SU-DHL-6 (cell line): ENCODE measurements at regions not wholly inside any gene's neighbourhood (a gene's known extent, or its start where the extent isn't known, plus 50 kb on each side); places are given as distances from the start of the nearest gene placed in this dataset.

Source experiments
- H2AFZ ChIP-seq: fragments of 200-600 bp; sonication (generic); 2 replicates; pipeline ENCODE4 v1.6.1; 2014; ENCODE audit warnings: low read depth, mild to moderate bottlenecking, moderate library complexity, mixed read lengths, antibody characterized with exemption, low read length; ENCODE audit not compliant: severe bottlenecking
- H3F3A ChIP-seq: fragments of 200-600 bp; shearing (Covaris generic); 2 replicates; pipeline ENCODE4 v1.6.0; 2016; ENCODE audit warnings: antibody characterized with exemption, mild to moderate bottlenecking; ENCODE audit not compliant: insufficient read depth
- H3K27ac ChIP-seq: fragments of 200-600 bp; sonication (generic); 2 replicates; pipeline ENCODE4 v1.5.1; 2016; ENCODE audit warnings: low read depth, mild to moderate bottlenecking, low read length, moderate library complexity, mixed read lengths
- H3K27me3 ChIP-seq: fragments of 200-600 bp; sonication (generic), shearing (Covaris generic); 2 replicates; pipeline ENCODE4 v1.6.0; 2014; ENCODE audit warnings: mild to moderate bottlenecking, low read length
- H3K36me3 ChIP-seq: fragments of 200-600 bp; sonication (generic); 2 replicates; pipeline ENCODE4 v1.6.1; 2014; ENCODE audit warnings: mild to moderate bottlenecking, low read length, mixed read lengths
- H3K4me2 ChIP-seq: fragments of 300-600, 200-600 bp; shearing (Covaris generic), sonication (generic); 2 replicates; pipeline ENCODE4 v1.6.0; 2014; ENCODE audit warnings: low read length, low read depth, mild to moderate bottlenecking; ENCODE audit not compliant: poor library complexity, severe bottlenecking
- H3K4me3 ChIP-seq: fragments of 200-600 bp; sonication (generic); 2 replicates; pipeline ENCODE4 v1.5.1; 2014; ENCODE audit warnings: antibody characterized with exemption, low read length, mild to moderate bottlenecking, mixed read lengths; ENCODE audit not compliant: insufficient read depth, poor library complexity, severe bottlenecking
- H3K79me2 ChIP-seq: fragments of 200-600 bp; sonication (generic); 2 replicates; pipeline ENCODE4 v1.6.1; 2014; ENCODE audit warnings: mild to moderate bottlenecking, low read length, moderate library complexity; ENCODE audit not compliant: insufficient read depth
- H3K9ac ChIP-seq: fragments of 200-600 bp; sonication (generic); 2 replicates; pipeline ENCODE4 v1.7.0; 2014; ENCODE audit warnings: mild to moderate bottlenecking, low read length
- H3K9me2 ChIP-seq: fragments of 200-600 bp; sonication (generic); replicated peaks from 2 replicates; pipeline ENCODE4 v1.6.1; 2014; ENCODE audit warnings: low read length; ENCODE audit not compliant: insufficient read depth
- H3K9me3 ChIP-seq: fragments of 200-600 bp; sonication (generic); 2 replicates; pipeline ENCODE4 v1.6.1; 2014; ENCODE audit warnings: low read length, mixed read lengths; ENCODE audit not compliant: insufficient read depth
- H4K20me1 ChIP-seq: fragments of 200-600 bp; sonication (generic); 2 replicates; pipeline ENCODE4 v1.6.1; 2014; ENCODE audit warnings: low read depth, mild to moderate bottlenecking, antibody characterized with exemption, low read length, moderate library complexity, mixed read lengths
- EZH2phosphoT487 ChIP-seq: fragments of 200-600 bp; sonication (generic), shearing (Covaris generic); conservative IDR thresholded peaks from 2 replicates; pipeline ENCODE4 v1.6.1; 2018; ENCODE audit warnings: mild to moderate bottlenecking, antibody characterized with exemption, low read length, moderate library complexity, mixed read lengths
- TF ChIP-seq, protein P1 (sequence below): fragments of 200-600 bp; sonication (generic); IDR thresholded peaks from one replicate; pipeline ENCODE4 v1.5.1; 2017; ENCODE audit warnings: antibody characterized with exemption, mild to moderate bottlenecking, low read length, moderate library complexity; ENCODE audit not compliant: insufficient read depth, poor library complexity, severe bottlenecking

DNA sequence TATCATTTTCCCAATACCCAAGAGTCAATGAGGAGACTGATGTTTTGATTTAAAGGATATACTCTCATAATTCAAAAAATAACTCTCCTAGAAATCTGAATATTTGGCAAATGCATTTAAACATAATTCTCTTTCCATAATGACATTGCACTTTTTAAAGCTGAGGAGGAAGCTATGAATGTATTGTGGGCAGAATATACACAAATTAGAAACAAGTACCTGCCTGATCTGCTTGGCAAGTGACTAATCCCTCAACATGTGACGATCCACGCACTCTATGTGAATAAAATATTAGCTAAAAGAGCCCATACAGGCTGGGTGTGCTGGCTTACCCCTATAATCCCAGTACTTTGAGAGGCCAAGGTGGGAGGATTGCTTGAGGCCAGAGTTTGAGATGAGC, 88.3 kb upstream of the CCDC28A start:
- Histone ChIP-seq H3K9ac (no peak overlapping the region), H3K27ac (no peak overlapping the region), H3K4me2 (no peak overlapping the region), H3K36me3 (no peaks in the 10 kb centered on the region), H3K4me3 (no peak overlapping the region), H3K9me3 (no peaks in the 10 kb centered on the region), H3K27me3 (no peaks in the 10 kb centered on the region), H3K9me2 (no peaks in the 10 kb centered on the region), H3K79me2 (no peaks in the 10 kb centered on the region), H4K20me1 (no peaks in the 10 kb centered on the region), H2AFZ (no peak overlapping the region), H3F3A (no peaks in the 10 kb centered on the region)
- TF ChIP-seq, protein P1, sequence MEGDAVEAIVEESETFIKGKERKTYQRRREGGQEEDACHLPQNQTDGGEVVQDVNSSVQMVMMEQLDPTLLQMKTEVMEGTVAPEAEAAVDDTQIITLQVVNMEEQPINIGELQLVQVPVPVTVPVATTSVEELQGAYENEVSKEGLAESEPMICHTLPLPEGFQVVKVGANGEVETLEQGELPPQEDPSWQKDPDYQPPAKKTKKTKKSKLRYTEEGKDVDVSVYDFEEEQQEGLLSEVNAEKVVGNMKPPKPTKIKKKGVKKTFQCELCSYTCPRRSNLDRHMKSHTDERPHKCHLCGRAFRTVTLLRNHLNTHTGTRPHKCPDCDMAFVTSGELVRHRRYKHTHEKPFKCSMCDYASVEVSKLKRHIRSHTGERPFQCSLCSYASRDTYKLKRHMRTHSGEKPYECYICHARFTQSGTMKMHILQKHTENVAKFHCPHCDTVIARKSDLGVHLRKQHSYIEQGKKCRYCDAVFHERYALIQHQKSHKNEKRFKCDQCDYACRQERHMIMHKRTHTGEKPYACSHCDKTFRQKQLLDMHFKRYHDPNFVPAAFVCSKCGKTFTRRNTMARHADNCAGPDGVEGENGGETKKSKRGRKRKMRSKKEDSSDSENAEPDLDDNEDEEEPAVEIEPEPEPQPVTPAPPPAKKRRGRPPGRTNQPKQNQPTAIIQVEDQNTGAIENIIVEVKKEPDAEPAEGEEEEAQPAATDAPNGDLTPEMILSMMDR: no peak
- TF ChIP-seq EZH2phosphoT487: no peak

DNA sequence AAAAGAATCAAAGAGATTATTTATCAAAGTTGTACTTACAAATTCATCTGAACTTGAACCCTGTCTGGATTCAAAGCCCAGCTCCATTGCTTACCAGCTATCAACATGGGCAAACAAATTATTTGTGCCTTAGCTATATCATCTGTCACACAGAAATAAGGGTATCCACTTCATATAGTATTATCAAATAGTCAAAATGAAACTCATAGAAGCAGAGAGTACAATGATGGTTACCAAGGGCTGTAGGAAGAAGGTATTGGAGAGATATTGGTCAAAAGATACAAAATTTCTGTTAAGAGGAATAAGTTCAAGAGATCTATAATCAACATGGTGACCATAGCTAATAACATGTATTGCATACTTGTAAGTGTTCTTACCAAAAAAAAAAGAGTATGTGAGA, 87.8 kb upstream of the CCDC28A start:
- H3K9me2 ChIP-seq: no peaks in the 10 kb centered on the region
- no peak overlapping the region for H3K9ac ChIP-seq
- H3F3A ChIP-seq: no peaks in the 10 kb centered on the region
- H3K9me3 ChIP-seq: no peaks in the 10 kb centered on the region
- H3K4me3 ChIP-seq: no peak overlapping the region
- H3K4me2 ChIP-seq: no peak overlapping the region
- H3K36me3 ChIP-seq: no peaks in the 10 kb centered on the region
- H3K27me3 ChIP-seq: no peaks in the 10 kb centered on the region
- H3K79me2 ChIP-seq: no peaks in the 10 kb centered on the region
- H2AFZ ChIP-seq: no peak overlapping the region
- no peaks in the 10 kb centered on the region for H4K20me1 ChIP-seq
- TF ChIP-seq, protein P1: no peak
- TF ChIP-seq EZH2phosphoT487: no peak
- no peak overlapping the region for H3K27ac ChIP-seq

DNA sequence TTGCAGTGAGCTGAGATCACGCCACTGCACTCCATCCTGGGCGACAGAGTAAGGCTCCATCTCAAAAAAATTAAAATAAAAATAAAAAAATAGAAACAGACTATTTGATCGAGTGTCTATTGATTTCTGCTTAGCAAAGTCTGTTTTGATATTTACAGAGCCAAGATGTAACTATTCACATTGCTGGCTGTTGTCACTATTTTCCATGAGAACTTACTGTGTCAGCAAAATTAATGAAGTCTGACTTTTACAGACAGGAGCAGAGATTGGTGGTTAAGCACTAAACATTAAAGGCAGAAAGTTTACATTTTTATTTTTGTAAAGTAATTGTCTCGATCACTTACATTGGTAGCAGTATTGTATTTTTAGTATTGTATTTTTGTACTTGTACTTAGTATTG, 85.0 kb upstream of the CCDC28A start:
- H3K4me2 ChIP-seq: no peak overlapping the region
- H3K9me3 ChIP-seq: no peaks in the 10 kb centered on the region
- no peaks in the 10 kb centered on the region for H3K27me3 ChIP-seq
- H3K79me2 ChIP-seq: no peaks in the 10 kb centered on the region
- H3K36me3 ChIP-seq: no peaks in the 10 kb centered on the region
- TF ChIP-seq EZH2phosphoT487: no peak
- TF ChIP-seq, protein P1: no peak
- H3K4me3 ChIP-seq: no peak overlapping the region
- no peaks in the 10 kb centered on the region for H3K9me2 ChIP-seq
- no peaks in the 10 kb centered on the region for H4K20me1 ChIP-seq
- no peak overlapping the region for H2AFZ ChIP-seq
- no peak overlapping the region for H3K27ac ChIP-seq
- no peaks in the 10 kb centered on the region for H3F3A ChIP-seq
- H3K9ac ChIP-seq: no peak overlapping the region

DNA sequence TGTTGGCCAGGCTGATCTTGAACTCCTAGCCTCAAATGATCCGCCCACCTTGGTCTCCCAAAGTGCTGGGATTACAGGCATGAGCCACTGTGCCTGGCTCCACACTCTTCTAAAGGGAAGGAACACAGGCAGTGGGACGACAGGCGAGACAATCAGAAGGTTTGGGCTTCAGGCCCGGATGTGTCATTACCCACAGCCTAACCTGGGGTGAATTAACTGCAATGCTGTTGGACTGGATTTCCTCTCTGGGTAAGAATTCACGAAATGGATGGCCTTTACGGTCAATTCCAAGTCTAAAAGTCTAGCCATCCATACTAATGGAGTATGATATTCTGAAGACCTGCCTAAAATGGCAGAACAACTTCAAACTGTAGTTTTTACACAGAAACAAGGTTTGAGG, 83.7 kb upstream of the CCDC28A start:
- Histone ChIP-seq H3F3A (no peaks in the 10 kb centered on the region), H3K27me3 (no peaks in the 10 kb centered on the region), H3K4me3 (no peak overlapping the region), H3K9me3 (no peaks in the 10 kb centered on the region), H3K9me2 (no peaks in the 10 kb centered on the region), H4K20me1 (no peaks in the 10 kb centered on the region), H2AFZ (no peak overlapping the region), H3K27ac (no peak overlapping the region), H3K79me2 (no peaks in the 10 kb centered on the region), H3K4me2 (no peak overlapping the region), H3K9ac (no peak overlapping the region), H3K36me3 (no peaks in the 10 kb centered on the region)
- TF ChIP-seq, protein P1: no peak
- TF ChIP-seq EZH2phosphoT487: no peak
